ENCODE measurements at regions not wholly inside any gene's neighbourhood (a gene's known extent, or its start where the extent isn't known, plus 50 kb on each side); places are given as distances from the start of the nearest gene placed in this dataset.

DNA sequence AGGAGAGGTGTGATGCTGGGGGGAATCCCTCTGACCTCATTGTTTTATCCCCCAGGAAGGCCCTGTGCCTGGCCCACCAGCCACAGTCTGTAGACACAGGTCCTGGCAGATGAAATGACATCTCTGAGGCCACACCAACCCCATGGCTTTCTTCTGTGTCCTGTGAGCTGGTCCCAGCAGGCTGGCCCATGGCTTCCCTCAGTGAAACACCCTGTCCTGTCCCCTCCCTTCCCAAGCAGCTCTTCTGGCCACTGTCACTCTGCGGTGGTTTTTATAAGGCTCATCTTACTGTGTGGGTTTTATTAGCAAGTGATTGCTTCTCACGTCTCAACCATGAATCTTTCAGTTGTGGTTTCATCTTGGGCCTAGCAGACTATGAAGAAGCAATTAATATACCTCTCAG lies 81.6 kb upstream of the CALM2 start:
- Histone ChIP-seq H3K9me3 (replicated peaks; ENCODE audit: insufficient read depth, low read length) (no peaks in the 10 kb centered on the region), H3K4me2 (ENCODE audit: low read depth, low read length) (peak overlapping the region; percentile 35; the same call in 1 of the 2 replicates), H3K27ac (ENCODE audit: low read length) (no peak overlapping the region; the same call in 1 of the 2 replicates), H2AFZ (ENCODE audit: low read length) (peak overlapping the region; percentile 42), H3K4me1 (ENCODE audit: low read length) (peaks cover 9% of the 10 kb centered on the region; the same call in 1 of the 2 replicates), H3K4me3 (ENCODE audit: low read length) (no peak overlapping the region), H3K79me2 (ENCODE audit: low read length) (no peaks in the 10 kb centered on the region), H3K9me2 (replicated peaks; ENCODE audit: insufficient read depth, low read length) (no peaks in the 10 kb centered on the region), H3F3A (ENCODE audit: insufficient read depth, low read length) (peaks cover 9% of the 10 kb centered on the region), H3K36me3 (replicated peaks; ENCODE audit: insufficient read depth, low read length) (no peaks in the 10 kb centered on the region), H3K27me3 (replicated peaks; ENCODE audit: insufficient read depth, low read length) (no peaks in the 10 kb centered on the region), H3K9ac (ENCODE audit: low read length) (no peak overlapping the region), H4K20me1 (ENCODE audit: insufficient read depth, low read length) (no peaks in the 10 kb centered on the region)
- peak; percentile 69 for DNase-seq
- no peak for TF ChIP-seq EZH2 (optimal IDR thresholded peaks at IDR 0.05; ENCODE audit: low read depth, low read length)

GRCh38 chr2:47256416-47257087 lies 80.2 kb upstream of the CALM2 start:
- DNase-seq, result no peak
- Histone ChIP-seq H3K27me3 (replicated peaks; ENCODE audit: insufficient read depth, low read length) (no peaks in the 10 kb centered on the region), H3K4me1 (ENCODE audit: low read length) (peaks cover 9% of the 10 kb centered on the region; the same call in 1 of the 2 replicates), H4K20me1 (ENCODE audit: insufficient read depth, low read length) (no peaks in the 10 kb centered on the region), H3K4me3 (ENCODE audit: low read length) (no peak overlapping the region), H3K9ac (ENCODE audit: low read length) (no peak overlapping the region), H2AFZ (ENCODE audit: low read length) (no peak overlapping the region), H3K9me2 (replicated peaks; ENCODE audit: insufficient read depth, low read length) (no peaks in the 10 kb centered on the region), H3K36me3 (replicated peaks; ENCODE audit: insufficient read depth, low read length) (no peaks in the 10 kb centered on the region), H3K27ac (ENCODE audit: low read length) (no peak overlapping the region), H3K79me2 (ENCODE audit: low read length) (no peaks in the 10 kb centered on the region), H3F3A (ENCODE audit: insufficient read depth, low read length) (peaks cover 9% of the 10 kb centered on the region), H3K9me3 (replicated peaks; ENCODE audit: insufficient read depth, low read length) (no peaks in the 10 kb centered on the region), H3K4me2 (ENCODE audit: low read depth, low read length) (no peak overlapping the region)
- TF ChIP-seq EZH2phosphoT487 (IDR thresholded peaks at IDR 0.05; ENCODE audit: low read length), result no peak
- TF ChIP-seq, protein P1, sequence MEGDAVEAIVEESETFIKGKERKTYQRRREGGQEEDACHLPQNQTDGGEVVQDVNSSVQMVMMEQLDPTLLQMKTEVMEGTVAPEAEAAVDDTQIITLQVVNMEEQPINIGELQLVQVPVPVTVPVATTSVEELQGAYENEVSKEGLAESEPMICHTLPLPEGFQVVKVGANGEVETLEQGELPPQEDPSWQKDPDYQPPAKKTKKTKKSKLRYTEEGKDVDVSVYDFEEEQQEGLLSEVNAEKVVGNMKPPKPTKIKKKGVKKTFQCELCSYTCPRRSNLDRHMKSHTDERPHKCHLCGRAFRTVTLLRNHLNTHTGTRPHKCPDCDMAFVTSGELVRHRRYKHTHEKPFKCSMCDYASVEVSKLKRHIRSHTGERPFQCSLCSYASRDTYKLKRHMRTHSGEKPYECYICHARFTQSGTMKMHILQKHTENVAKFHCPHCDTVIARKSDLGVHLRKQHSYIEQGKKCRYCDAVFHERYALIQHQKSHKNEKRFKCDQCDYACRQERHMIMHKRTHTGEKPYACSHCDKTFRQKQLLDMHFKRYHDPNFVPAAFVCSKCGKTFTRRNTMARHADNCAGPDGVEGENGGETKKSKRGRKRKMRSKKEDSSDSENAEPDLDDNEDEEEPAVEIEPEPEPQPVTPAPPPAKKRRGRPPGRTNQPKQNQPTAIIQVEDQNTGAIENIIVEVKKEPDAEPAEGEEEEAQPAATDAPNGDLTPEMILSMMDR (IDR thresholded peaks at IDR 0.05; ENCODE audit: low read length), result no peak
- TF ChIP-seq EZH2 (optimal IDR thresholded peaks at IDR 0.05; ENCODE audit: low read depth, low read length), result no peak

DNA sequence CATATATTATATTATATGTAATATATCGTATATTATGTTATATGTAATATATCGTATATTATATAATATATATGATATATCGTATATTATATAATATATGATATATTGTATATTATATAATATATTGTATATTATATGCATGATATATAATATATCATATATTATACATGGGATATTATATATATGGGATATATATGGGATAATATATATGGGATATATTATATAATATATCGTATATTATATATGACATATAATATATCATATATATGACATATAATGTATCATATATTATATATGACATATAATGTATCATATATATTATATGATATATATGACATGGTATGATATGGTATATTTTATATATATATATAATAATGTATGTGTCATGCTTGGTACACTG lies 79.5 kb upstream of the CALM2 start:
- Histone ChIP-seq H3K4me1 (ENCODE audit: low read length) (peaks cover 9% of the 10 kb centered on the region; the same call in 1 of the 2 replicates), H3K36me3 (replicated peaks; ENCODE audit: insufficient read depth, low read length) (no peaks in the 10 kb centered on the region), H2AFZ (ENCODE audit: low read length) (no peak overlapping the region), H3K4me3 (ENCODE audit: low read length) (no peak overlapping the region), H3K9me3 (replicated peaks; ENCODE audit: insufficient read depth, low read length) (no peaks in the 10 kb centered on the region), H3K79me2 (ENCODE audit: low read length) (no peaks in the 10 kb centered on the region), H3K4me2 (ENCODE audit: low read depth, low read length) (no peak overlapping the region), H3F3A (ENCODE audit: insufficient read depth, low read length) (peaks cover 9% of the 10 kb centered on the region), H3K9me2 (replicated peaks; ENCODE audit: insufficient read depth, low read length) (no peaks in the 10 kb centered on the region), H4K20me1 (ENCODE audit: insufficient read depth, low read length) (no peaks in the 10 kb centered on the region), H3K9ac (ENCODE audit: low read length) (no peak overlapping the region), H3K27ac (ENCODE audit: low read length) (no peak overlapping the region), H3K27me3 (replicated peaks; ENCODE audit: insufficient read depth, low read length) (no peaks in the 10 kb centered on the region)
- TF ChIP-seq, protein P1 (IDR thresholded peaks at IDR 0.05; ENCODE audit: low read length), result no peak
- TF ChIP-seq EZH2 (optimal IDR thresholded peaks at IDR 0.05; ENCODE audit: low read depth, low read length) (no peak), EZH2phosphoT487 (IDR thresholded peaks at IDR 0.05; ENCODE audit: low read length) (no peak)
- no peak for DNase-seq

DNA sequence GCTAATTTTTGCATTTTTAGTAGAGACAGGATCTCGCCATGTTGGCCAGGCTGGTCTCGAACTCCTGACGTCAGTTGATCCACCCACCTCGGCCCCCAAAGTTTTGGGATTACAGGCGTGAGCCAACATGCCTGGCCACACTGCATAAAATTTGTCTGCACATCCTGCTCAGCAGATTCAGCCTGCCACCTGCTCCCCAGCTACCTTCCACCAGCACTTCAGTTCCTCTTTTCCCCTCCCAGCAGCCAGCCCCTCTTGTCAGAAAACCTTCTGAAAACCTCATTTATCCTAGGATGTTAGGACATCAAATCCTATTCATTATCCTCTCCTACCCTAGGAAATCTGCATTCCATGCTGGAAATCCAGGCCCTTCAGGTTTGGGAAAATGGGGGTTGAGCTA lies 78.2 kb upstream of the CALM2 start:
- Histone ChIP-seq H3K27me3 (replicated peaks; ENCODE audit: insufficient read depth, low read length) (no peaks in the 10 kb centered on the region), H3K9ac (ENCODE audit: low read length) (no peak overlapping the region), H3K4me3 (ENCODE audit: low read length) (no peak overlapping the region), H3F3A (ENCODE audit: insufficient read depth, low read length) (peaks cover 9% of the 10 kb centered on the region), H3K9me3 (replicated peaks; ENCODE audit: insufficient read depth, low read length) (no peaks in the 10 kb centered on the region), H3K4me2 (ENCODE audit: low read depth, low read length) (no peak overlapping the region), H3K4me1 (ENCODE audit: low read length) (peaks cover 9% of the 10 kb centered on the region; the same call in 1 of the 2 replicates), H3K27ac (ENCODE audit: low read length) (no peak overlapping the region), H3K9me2 (replicated peaks; ENCODE audit: insufficient read depth, low read length) (no peaks in the 10 kb centered on the region), H2AFZ (ENCODE audit: low read length) (no peak overlapping the region), H4K20me1 (ENCODE audit: insufficient read depth, low read length) (no peaks in the 10 kb centered on the region), H3K79me2 (ENCODE audit: low read length) (no peaks in the 10 kb centered on the region), H3K36me3 (replicated peaks; ENCODE audit: insufficient read depth, low read length) (no peaks in the 10 kb centered on the region)
- TF ChIP-seq, protein P1 (IDR thresholded peaks at IDR 0.05; ENCODE audit: low read length), result no peak
- no peak for TF ChIP-seq EZH2phosphoT487 (IDR thresholded peaks at IDR 0.05; ENCODE audit: low read length)
- no peak for TF ChIP-seq EZH2 (optimal IDR thresholded peaks at IDR 0.05; ENCODE audit: low read depth, low read length)
- DNase-seq, result no peak
